ENCODE measurements at regions not wholly inside any gene's neighbourhood (a gene's known extent, or its start where the extent isn't known, plus 50 kb on each side); places are given as distances from the start of the nearest gene placed in this dataset.
"Not testable (repeated sequence)": the region's sequence is repeated elsewhere in the genome, so short reads cannot be mapped to it uniquely, and the experiment has no call there.

DNA sequence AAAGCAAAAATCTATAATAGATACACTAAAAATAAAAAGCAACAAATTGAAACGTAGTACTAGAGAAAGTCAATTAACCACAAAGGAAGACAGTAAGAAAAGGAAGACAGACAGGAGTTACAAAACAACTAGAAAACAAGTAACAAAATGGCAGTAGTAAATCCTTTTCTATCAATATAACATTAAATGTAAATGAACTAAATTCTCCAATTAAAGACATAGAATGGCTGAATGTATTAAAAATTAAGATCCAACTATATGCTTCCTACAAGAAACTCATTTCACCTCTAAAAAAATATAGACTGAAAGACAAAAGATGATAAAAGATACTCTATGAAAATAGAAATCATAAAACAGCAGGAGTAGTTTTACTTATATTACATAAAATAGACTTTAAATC lies 79.1 kb downstream of the CTH start:
- no peaks in the 10 kb centered on the region for H3K4me1 ChIP-seq (replicated peaks)
- H3K27ac ChIP-seq: no peak overlapping the region
- DNase-seq (ENCODE audit: low read depth in 1 of 2, low spot score in 2 of 2): no peak
- no peak overlapping the region for H3K4me3 ChIP-seq
- no peaks in the 10 kb centered on the region; the same call in 1 of the 2 replicates for H3K27me3 ChIP-seq (replicated peaks)
- no peaks in the 10 kb centered on the region for H3K9me3 ChIP-seq (replicated peaks)
- no peaks in the 10 kb centered on the region for H3K36me3 ChIP-seq

DNA sequence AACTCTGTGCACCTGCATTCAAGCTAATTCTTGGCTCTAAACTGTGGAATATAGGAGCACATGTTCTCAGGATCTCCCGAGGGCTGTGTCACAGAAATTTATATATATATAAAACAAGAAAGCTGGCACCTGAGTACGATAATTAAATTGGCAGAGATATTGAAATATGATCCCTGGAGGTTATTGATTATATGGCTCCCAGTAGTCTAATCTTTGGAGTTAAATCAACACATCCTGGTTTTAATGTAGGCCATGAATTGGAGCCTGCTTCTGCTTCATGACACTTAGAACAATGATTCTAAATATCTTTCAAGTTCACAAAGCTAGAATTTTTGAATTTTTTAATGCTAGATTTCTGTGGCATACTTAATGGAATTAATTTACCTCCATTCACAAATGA lies 84.3 kb downstream of the CTH start:
- H3K36me3 ChIP-seq: no peaks in the 10 kb centered on the region
- no peaks in the 10 kb centered on the region; the same call in 1 of the 2 replicates for H3K27me3 ChIP-seq (replicated peaks)
- no peak overlapping the region for H3K27ac ChIP-seq
- DNase-seq (ENCODE audit: low read depth in 1 of 2, low spot score in 2 of 2): no peak
- H3K9me3 ChIP-seq (replicated peaks): no peaks in the 10 kb centered on the region
- H3K4me3 ChIP-seq: no peak overlapping the region
- no peaks in the 10 kb centered on the region for H3K4me1 ChIP-seq (replicated peaks)

DNA sequence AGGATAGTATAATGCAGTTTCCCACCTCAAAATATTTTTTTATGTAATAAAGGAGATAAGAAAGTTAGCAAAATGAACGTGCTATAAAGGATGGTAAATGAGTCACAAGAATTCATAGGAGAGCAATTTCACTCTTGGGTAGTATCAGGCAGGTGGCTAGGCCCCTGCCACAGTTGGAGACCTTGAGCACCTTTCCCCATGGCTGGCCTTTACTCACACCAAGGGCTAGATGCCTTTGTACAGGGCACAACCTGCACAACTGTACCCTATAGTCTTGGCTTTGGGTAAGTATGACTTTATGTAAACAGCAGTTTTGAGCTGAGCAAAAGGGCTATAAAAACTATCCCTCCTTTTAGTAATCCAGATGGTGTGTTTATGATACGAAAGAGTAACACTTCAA lies 85.1 kb downstream of the CTH start:
- H3K4me3 ChIP-seq: no peak overlapping the region
- H3K27me3 ChIP-seq (replicated peaks): no peaks in the 10 kb centered on the region; the same call in 1 of the 2 replicates
- no peaks in the 10 kb centered on the region for H3K36me3 ChIP-seq

DNA sequence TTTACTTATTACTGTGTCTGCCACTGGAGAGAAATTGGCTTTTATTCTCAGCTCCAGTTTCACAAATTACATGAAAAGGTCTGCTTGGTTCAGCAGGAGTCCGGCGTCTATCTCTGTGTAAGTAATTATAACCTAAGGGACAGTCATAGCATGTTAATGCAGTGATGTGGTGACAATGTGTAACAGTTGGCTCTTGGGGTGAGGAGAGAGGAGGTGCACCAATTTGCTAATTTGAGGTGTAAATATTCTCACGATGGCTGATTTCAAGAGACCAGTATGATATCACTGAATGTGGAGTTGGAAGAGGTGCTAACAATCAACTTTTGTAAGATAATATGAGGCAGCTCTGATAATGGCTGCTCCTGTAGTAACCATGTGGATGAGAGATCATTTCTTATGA lies 86.1 kb downstream of the CTH start:
- Histone ChIP-seq H3K36me3 (no peaks in the 10 kb centered on the region), H3K4me1 (replicated peaks) (no peaks in the 10 kb centered on the region), H3K27me3 (replicated peaks) (no peaks in the 10 kb centered on the region), H3K4me3 (no peak overlapping the region), H3K9me3 (replicated peaks) (no peaks in the 10 kb centered on the region), H3K27ac (no peak overlapping the region)
- DNase-seq (ENCODE audit: low read depth in 1 of 2, low spot score in 2 of 2): no peak

More for the DNA sequence above, 85.1 kb downstream of the CTH start:
- Histone ChIP-seq H3K27ac (no peak overlapping the region), H3K9me3 (replicated peaks) (no peaks in the 10 kb centered on the region), H3K4me1 (replicated peaks) (no peaks in the 10 kb centered on the region)
- DNase-seq (ENCODE audit: low read depth in 1 of 2, low spot score in 2 of 2): no peak

DNA sequence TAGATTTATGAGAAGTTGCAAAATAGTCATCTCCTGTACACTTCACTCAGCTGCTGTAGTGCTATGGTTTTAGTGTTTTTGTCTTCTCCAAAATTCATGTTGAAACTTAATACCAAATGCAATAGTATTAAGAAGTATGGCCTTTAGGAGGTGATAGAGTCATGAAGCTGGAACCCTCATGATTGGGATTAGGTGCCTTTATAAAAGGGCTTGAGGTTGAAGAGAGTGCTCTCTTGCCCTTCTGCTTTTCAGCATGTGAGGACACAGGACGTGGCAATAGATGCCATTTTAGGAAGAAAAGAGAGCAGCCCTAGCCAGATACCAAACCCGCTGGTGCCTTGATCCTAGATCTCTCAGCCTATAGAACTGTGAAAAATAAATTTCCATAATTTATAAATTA lies 87.6 kb downstream of the CTH start:
- H3K27me3 ChIP-seq (replicated peaks): no peaks in the 10 kb centered on the region
- DNase-seq (ENCODE audit: low read depth in 1 of 2, low spot score in 2 of 2): no peak
- H3K36me3 ChIP-seq: no peaks in the 10 kb centered on the region
- no peak overlapping the region for H3K27ac ChIP-seq
- H3K4me3 ChIP-seq: no peak overlapping the region
- no peaks in the 10 kb centered on the region for H3K9me3 ChIP-seq (replicated peaks)
- H3K4me1 ChIP-seq (replicated peaks): no peaks in the 10 kb centered on the region

DNA sequence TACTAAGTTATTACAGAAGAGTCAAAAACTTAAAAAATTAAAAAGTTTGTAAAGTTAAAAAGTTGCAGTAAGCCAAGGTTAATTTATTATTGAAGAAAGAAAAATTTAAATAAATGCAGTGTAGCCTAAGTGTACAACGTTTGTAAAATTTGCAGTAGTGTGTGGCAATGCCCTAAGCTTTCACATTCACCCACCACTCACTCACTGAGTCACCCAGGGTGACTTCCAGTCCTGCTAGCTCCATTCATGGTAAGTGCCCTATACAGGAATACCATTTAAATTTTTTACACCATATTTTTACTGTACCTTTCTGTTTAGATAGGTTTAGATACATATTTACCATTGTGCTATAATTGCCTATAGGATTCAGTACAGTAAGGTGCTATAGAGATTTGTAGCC lies 88.6 kb downstream of the CTH start:
- Histone ChIP-seq H3K27ac (no peak overlapping the region), H3K4me3 (no peak overlapping the region), H3K36me3 (no peaks in the 10 kb centered on the region), H3K27me3 (replicated peaks) (no peaks in the 10 kb centered on the region), H3K4me1 (replicated peaks) (no peaks in the 10 kb centered on the region), H3K9me3 (replicated peaks) (no peaks in the 10 kb centered on the region)
- no peak for DNase-seq (ENCODE audit: low read depth in 1 of 2, low spot score in 2 of 2)

DNA sequence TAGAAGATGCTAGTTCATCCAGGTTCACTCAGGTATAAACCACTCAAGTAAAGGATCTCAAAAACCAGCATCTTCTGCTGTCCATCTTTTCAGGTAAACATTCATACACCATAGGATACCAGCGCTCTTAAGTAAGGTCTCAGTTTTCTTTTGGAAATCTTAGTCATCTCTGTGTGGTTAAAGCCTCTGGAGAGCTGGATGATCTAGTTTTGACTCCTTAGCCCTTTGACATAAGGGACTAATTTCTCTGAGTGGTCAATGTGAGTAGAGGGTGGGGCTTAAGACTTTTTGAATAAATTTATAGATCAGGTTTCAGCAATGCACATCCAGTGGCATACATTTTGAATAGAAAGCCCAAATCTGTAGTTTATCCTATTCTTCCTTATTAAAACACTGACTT lies 92.3 kb downstream of the CTH start:
- Histone ChIP-seq H3K27ac (no peak overlapping the region), H3K4me3 (no peak overlapping the region), H3K4me1 (replicated peaks) (no peaks in the 10 kb centered on the region), H3K9me3 (replicated peaks) (no peaks in the 10 kb centered on the region), H3K27me3 (replicated peaks) (no peaks in the 10 kb centered on the region), H3K36me3 (no peaks in the 10 kb centered on the region)
- no peak for DNase-seq (ENCODE audit: low read depth in 1 of 2, low spot score in 2 of 2)

DNA sequence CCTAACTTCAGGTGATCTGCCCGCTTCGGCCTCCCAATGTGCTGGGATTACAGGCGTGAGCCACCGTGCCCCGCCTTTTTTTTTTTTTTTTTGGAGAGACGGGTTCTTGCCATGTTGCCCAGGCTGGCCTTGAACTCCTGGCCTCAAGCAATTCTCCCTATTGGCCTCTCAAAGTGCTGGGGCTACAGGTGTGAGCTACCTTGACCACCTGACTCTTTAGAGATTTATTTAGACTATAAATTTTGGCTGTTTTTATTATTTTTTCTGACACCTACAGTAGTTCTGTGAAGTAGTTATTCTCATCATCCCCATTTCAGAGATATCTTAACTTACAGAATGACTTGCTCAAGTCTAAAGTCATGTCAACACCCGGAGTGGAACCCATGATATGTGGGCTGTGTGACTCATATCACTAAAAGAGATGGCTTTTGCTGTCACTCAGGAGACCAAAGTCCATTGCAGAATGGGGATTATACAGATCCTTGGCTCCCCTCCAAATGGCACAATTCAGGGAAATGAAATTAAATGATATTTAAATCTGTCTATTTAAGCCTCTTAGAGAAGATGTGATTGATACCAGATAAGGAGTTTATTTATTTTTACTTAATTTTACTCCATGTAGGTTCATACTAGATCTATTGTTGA lies 93.2 kb downstream of the CTH start:
- Histone ChIP-seq H3K36me3 (no peaks in the 10 kb centered on the region), H3K4me1 (replicated peaks) (peaks cover under 1% of the 10 kb centered on the region; the same call in 1 of the 2 replicates), H3K9me3 (replicated peaks) (no peaks in the 10 kb centered on the region), H3K27ac (no peak overlapping the region), H3K27me3 (replicated peaks) (no peaks in the 10 kb centered on the region), H3K4me3 (no peak overlapping the region)
- no peak for DNase-seq (ENCODE audit: low read depth in 1 of 2, low spot score in 2 of 2)

DNA sequence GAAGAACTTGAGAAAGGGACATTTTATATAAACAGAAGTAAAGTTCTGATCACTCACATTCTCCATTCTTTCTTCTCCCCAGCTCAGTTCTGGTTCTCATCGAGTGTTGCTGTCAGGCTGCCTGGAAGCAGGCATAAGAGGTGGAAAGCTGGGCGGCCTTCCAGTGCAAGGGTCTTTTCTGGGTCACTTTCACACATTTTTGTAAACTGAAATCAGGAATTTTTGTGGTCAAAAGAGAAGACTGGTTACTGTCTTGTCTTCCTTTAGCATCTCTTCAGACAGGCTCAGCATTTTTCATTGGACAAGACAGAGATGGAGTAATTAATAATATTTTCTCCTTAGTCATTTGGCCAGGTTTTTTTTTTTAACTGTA lies 93.7 kb downstream of the CTH start:
- no peak overlapping the region for H3K27ac ChIP-seq
- no peaks in the 10 kb centered on the region for H3K27me3 ChIP-seq (replicated peaks)
- DNase-seq (ENCODE audit: low read depth in 1 of 2, low spot score in 2 of 2): peak in 1 of 2 experiments; percentile 38
- no peaks in the 10 kb centered on the region for H3K36me3 ChIP-seq
- no peaks in the 10 kb centered on the region for H3K9me3 ChIP-seq (replicated peaks)
- peaks cover 5% of the 10 kb centered on the region; the same call in 1 of the 2 replicates for H3K4me1 ChIP-seq (replicated peaks)
- H3K4me3 ChIP-seq: no peak overlapping the region

DNA sequence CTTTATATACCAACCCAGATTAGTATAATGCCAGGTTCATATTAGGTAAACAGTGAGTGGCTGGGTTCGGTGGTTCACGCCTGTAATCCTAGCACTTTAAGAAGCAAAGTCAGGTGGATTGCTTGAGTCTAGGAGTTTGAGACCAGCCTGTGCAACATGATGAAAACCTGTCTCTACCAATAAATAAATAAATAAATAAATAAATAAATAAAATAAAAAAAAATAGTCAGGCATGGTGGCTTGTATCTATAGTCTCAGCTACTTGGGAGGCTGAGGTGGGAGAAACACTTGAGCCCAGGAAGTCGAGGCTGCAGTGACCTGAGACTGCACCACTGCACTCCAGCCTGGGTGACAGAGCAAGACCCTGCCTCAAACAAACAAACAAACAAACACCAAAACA lies 96.9 kb downstream of the CTH start:
- not testable (repeated sequence) for H3K9me3 ChIP-seq (replicated peaks); H3K4me1 ChIP-seq (replicated peaks); DNase-seq (ENCODE audit: low read depth in 1 of 2, low spot score in 2 of 2); H3K4me3 ChIP-seq; H3K36me3 ChIP-seq; H3K27ac ChIP-seq; H3K27me3 ChIP-seq (replicated peaks)

DNA sequence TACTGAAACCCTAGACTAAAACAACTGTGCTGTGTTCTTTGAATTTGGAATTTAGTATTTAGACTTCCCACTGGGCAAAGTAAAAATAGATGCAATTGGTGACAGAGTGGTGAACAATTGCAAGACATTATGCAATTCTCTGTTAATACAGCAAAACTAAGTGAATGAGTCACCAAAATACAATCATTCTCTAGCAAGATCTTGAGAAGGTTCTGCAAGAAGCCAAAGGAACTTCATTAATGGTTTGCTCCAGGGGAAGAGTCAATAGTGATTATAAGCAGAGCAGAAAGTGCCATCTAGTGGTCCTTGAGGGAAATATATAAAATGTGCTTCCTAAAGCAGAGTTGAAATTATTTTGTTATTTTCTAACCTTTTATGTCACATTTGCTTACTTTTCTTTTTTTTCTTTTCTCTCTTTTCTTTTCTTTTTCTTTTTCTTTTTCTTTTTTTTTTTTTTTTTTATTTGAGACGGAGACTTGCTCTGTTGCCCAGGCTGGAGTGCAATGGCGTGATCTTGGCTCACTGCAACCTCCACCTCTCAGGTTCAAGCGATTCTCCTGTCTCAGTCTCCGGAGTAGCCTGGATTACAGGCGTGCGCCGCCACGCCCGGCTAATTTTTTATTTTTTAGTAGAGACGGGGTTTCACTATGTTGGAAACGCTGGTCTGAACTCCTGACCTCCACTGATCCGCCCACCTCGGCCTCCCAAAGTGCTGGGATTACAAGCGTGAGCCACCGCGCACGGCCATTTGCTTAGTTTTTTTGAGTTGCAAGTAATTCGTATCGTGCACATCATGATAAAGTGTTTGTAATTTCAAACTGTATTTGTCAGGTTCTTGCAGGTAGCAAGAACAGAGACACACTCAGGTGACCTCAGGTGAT lies 99.2 kb downstream of the CTH start:
- no peak overlapping the region for H3K4me3 ChIP-seq
- peaks cover 6% of the 10 kb centered on the region; the same call in 1 of the 2 replicates for H3K4me1 ChIP-seq (replicated peaks)
- peak in 1 of 2 experiments; percentile 70 for DNase-seq (ENCODE audit: low read depth in 1 of 2, low spot score in 2 of 2)
- peak overlapping the region; percentile 45 for H3K27ac ChIP-seq
- no peaks in the 10 kb centered on the region for H3K27me3 ChIP-seq (replicated peaks)
- no peaks in the 10 kb centered on the region for H3K36me3 ChIP-seq
- H3K9me3 ChIP-seq (replicated peaks): no peaks in the 10 kb centered on the region

DNA sequence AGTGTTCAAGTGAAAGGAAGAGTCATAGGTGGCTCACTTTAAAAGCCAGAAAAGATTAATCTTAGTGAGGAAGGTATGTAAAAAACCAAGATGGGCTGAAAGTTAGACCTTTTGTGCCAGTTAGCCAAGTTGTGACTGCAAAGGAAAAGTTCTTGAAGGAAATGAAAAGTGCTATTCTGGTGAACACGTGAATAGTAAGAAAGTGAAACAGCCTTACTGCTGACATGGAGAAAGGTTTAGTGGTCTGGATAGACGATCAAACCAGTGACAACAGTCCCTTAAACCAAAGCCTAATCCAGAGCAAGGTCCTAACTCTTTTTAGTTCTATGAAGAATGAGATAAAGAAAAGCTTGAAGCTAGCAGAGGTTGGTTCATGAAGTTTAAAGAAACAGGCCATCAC lies 106.4 kb downstream of the CTH start:
- Histone ChIP-seq H3K9me3 (replicated peaks) (no peaks in the 10 kb centered on the region), H3K4me1 (replicated peaks) (no peaks in the 10 kb centered on the region), H3K27me3 (replicated peaks) (no peaks in the 10 kb centered on the region), H3K36me3 (no peaks in the 10 kb centered on the region), H3K4me3 (no peak overlapping the region), H3K27ac (no peak overlapping the region)
- no peak for DNase-seq (ENCODE audit: low read depth in 1 of 2, low spot score in 2 of 2)

DNA sequence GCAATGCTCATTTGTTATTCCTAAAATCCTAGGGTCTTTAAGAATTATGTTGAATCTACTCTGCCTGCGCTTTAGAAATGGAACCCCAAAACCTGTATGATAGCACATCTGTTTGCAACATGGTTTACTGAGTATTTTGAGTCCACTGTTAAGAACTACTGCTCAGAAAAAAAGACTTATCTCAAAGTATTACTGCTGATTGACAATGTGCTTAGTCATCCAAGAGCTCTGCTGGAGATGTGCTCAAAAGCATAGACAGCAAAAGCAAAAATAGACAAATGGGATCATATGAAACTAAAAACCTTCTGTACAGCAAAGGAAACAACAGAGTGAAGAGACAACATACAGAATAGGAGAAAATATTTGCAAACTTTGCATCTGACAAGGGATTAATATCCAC lies 107.0 kb downstream of the CTH start:
- Histone ChIP-seq H3K27ac (no peak overlapping the region), H3K27me3 (replicated peaks) (no peaks in the 10 kb centered on the region), H3K9me3 (replicated peaks) (no peaks in the 10 kb centered on the region), H3K4me1 (replicated peaks) (no peaks in the 10 kb centered on the region), H3K36me3 (no peaks in the 10 kb centered on the region), H3K4me3 (no peak overlapping the region)
- no peak for DNase-seq (ENCODE audit: low read depth in 1 of 2, low spot score in 2 of 2)

DNA sequence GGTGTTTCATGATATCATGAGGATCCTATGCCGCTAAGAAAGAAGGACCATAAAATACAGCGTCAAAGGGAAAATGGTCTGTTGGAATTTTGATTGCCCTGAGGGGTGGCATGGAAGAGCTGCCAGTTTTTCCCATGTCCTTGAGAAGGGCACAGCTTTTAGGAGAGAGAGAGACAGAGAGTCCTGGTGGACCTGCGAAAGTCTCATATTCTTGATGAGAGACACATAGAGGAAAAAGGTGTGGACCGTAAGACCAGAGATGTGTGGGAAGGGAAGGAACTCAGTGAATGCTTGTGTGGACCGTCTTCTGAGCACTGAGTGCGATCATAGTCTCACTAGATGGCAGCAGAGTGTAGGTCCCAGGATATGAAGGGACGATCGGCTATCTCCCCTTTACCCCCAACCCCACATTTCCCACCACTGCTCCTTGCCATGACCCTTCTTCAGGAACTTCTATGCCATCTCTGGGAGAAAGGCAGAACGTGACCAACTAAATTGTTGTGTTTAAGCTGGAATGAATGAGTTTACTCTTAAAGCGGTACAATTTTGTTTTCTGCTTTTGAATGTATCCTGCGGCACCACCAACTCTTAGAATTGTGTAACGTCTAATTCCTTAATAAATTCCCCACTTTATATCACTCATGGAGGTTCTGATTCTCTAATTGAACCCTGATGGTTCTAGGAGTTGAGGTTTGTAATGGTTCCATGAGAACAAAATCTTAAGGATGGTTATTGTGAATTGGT lies 117.7 kb downstream of the CTH start:
- no peaks in the 10 kb centered on the region for H3K4me1 ChIP-seq (replicated peaks)
- H3K4me3 ChIP-seq: no peak overlapping the region
- no peak overlapping the region for H3K27ac ChIP-seq
- peak in 1 of 2 experiments; percentile 9 for DNase-seq (ENCODE audit: low read depth in 1 of 2, low spot score in 2 of 2)
- H3K36me3 ChIP-seq: no peaks in the 10 kb centered on the region
- peaks cover 4% of the 10 kb centered on the region; the same call in 1 of the 2 replicates for H3K27me3 ChIP-seq (replicated peaks)
- H3K9me3 ChIP-seq (replicated peaks): no peaks in the 10 kb centered on the region

Measured in SJSA1 (cell line).